ENCODE measurements at regions not wholly inside any gene's neighbourhood (a gene's known extent, or its start where the extent isn't known, plus 50 kb on each side); places are given as distances from the start of the nearest gene placed in this dataset.

DNA sequence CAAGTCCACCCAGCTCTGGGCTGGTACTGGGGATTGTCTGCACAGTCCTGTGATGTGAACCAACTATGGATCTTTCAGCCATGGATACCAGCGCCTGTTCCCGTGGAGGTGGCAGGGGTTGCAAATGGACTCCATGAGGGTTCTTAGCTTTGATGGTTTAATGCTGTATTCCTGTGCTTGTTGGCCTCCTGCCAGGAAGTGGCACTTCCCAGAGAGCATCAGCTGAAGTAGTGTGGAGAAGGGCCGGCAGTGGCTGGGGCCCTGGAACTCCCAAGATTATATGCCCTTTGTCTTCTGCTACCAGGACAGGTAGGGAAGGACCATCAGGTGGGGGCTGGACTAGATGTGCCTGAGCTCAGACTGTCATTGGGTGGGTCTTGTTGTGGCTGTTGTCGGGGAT lies 1104.8 kb upstream of the COX7C start:
- no peak overlapping the region for H3K9ac ChIP-seq (ENCODE audit: low read depth in 1 of 2, low read length in 2 of 2)
- H3K36me3 ChIP-seq (ENCODE audit: control insufficient read depth in 4 of 4, insufficient read depth in 3 of 4, low read depth in 1 of 4, low read length in 3 of 4): no peaks in the 10 kb centered on the region
- H3K9me3 ChIP-seq (ENCODE audit: control insufficient read depth in 4 of 4, low read length in 3 of 4): no peaks in the 10 kb centered on the region
- no peaks in the 10 kb centered on the region for H3K4me1 ChIP-seq (ENCODE audit: control insufficient read depth in 4 of 4, insufficient read depth in 4 of 4, low read length in 3 of 4)
- no peaks in the 10 kb centered on the region for H3K27me3 ChIP-seq (ENCODE audit: control insufficient read depth in 4 of 4, insufficient read depth in 4 of 4, low read length in 3 of 4)
- TF ChIP-seq RAD21 (IDR thresholded peaks at IDR 0.05) (no peak), HNF4A (conservative IDR thresholded peaks at IDR 0.05) (no peak), JUND (IDR thresholded peaks at IDR 0.05) (no peak), GABPA (IDR thresholded peaks at IDR 0.05 in 1 of 2, conservative IDR thresholded peaks at IDR 0.05 in 1 of 2) (no peak), NR2F2 (IDR thresholded peaks at IDR 0.05) (no peak), RXRA (IDR thresholded peaks at IDR 0.05) (no peak), TAF1 (conservative IDR thresholded peaks at IDR 0.05) (no peak), FOXA2 (IDR thresholded peaks at IDR 0.05) (no peak), EGR1 (IDR thresholded peaks at IDR 0.05; ENCODE audit: low read depth in 2 of 2) (no peak), HNF4G (IDR thresholded peaks at IDR 0.05) (no peak), YY1 (IDR thresholded peaks at IDR 0.05) (no peak), SP1 (IDR thresholded peaks at IDR 0.05) (no peak), FOXA1 (IDR thresholded peaks at IDR 0.05) (no peak)
- TF ChIP-seq, protein P1, sequence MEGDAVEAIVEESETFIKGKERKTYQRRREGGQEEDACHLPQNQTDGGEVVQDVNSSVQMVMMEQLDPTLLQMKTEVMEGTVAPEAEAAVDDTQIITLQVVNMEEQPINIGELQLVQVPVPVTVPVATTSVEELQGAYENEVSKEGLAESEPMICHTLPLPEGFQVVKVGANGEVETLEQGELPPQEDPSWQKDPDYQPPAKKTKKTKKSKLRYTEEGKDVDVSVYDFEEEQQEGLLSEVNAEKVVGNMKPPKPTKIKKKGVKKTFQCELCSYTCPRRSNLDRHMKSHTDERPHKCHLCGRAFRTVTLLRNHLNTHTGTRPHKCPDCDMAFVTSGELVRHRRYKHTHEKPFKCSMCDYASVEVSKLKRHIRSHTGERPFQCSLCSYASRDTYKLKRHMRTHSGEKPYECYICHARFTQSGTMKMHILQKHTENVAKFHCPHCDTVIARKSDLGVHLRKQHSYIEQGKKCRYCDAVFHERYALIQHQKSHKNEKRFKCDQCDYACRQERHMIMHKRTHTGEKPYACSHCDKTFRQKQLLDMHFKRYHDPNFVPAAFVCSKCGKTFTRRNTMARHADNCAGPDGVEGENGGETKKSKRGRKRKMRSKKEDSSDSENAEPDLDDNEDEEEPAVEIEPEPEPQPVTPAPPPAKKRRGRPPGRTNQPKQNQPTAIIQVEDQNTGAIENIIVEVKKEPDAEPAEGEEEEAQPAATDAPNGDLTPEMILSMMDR (IDR thresholded peaks at IDR 0.05; ENCODE audit: low read depth, low read length, missing input control): no peak
- TF ChIP-seq, protein P2, sequence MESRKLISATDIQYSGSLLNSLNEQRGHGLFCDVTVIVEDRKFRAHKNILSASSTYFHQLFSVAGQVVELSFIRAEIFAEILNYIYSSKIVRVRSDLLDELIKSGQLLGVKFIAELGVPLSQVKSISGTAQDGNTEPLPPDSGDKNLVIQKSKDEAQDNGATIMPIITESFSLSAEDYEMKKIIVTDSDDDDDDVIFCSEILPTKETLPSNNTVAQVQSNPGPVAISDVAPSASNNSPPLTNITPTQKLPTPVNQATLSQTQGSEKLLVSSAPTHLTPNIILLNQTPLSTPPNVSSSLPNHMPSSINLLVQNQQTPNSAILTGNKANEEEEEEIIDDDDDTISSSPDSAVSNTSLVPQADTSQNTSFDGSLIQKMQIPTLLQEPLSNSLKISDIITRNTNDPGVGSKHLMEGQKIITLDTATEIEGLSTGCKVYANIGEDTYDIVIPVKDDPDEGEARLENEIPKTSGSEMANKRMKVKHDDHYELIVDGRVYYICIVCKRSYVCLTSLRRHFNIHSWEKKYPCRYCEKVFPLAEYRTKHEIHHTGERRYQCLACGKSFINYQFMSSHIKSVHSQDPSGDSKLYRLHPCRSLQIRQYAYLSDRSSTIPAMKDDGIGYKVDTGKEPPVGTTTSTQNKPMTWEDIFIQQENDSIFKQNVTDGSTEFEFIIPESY (IDR thresholded peaks at IDR 0.05): no peak
- TF ChIP-seq, protein P3, sequence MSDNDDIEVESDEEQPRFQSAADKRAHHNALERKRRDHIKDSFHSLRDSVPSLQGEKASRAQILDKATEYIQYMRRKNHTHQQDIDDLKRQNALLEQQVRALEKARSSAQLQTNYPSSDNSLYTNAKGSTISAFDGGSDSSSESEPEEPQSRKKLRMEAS (IDR thresholded peaks at IDR 0.05): no peak
- TF ChIP-seq, protein P4, sequence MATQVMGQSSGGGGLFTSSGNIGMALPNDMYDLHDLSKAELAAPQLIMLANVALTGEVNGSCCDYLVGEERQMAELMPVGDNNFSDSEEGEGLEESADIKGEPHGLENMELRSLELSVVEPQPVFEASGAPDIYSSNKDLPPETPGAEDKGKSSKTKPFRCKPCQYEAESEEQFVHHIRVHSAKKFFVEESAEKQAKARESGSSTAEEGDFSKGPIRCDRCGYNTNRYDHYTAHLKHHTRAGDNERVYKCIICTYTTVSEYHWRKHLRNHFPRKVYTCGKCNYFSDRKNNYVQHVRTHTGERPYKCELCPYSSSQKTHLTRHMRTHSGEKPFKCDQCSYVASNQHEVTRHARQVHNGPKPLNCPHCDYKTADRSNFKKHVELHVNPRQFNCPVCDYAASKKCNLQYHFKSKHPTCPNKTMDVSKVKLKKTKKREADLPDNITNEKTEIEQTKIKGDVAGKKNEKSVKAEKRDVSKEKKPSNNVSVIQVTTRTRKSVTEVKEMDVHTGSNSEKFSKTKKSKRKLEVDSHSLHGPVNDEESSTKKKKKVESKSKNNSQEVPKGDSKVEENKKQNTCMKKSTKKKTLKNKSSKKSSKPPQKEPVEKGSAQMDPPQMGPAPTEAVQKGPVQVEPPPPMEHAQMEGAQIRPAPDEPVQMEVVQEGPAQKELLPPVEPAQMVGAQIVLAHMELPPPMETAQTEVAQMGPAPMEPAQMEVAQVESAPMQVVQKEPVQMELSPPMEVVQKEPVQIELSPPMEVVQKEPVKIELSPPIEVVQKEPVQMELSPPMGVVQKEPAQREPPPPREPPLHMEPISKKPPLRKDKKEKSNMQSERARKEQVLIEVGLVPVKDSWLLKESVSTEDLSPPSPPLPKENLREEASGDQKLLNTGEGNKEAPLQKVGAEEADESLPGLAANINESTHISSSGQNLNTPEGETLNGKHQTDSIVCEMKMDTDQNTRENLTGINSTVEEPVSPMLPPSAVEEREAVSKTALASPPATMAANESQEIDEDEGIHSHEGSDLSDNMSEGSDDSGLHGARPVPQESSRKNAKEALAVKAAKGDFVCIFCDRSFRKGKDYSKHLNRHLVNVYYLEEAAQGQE (IDR thresholded peaks at IDR 0.05): no peak
- TF ChIP-seq, protein P5, sequence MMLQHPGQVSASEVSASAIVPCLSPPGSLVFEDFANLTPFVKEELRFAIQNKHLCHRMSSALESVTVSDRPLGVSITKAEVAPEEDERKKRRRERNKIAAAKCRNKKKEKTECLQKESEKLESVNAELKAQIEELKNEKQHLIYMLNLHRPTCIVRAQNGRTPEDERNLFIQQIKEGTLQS (IDR thresholded peaks at IDR 0.05): no peak
- no peak for DNase-seq (ENCODE audit: low spot score)
- 91% methylated on average over 4 of the region's 4 CpGs for WGBS
- no peak overlapping the region for H3K27ac ChIP-seq (ENCODE audit: low read depth in 1 of 2, low read length in 2 of 2)
- H3K4me3 ChIP-seq (ENCODE audit: low read depth in 1 of 3, low read length in 3 of 3): no peak overlapping the region

Data from liver (tissue), 8 donors.